Keratinocyte (primary cell): ENCODE measurements at regions not wholly inside any gene's neighbourhood (a gene's known extent, or its start where the extent isn't known, plus 50 kb on each side); places are given as distances from the start of the nearest gene placed in this dataset.

ENCODE experiments used
- DNase-seq: peaks from one replicate; pipeline ENCODE4 v3.0.0-alpha.2; 2011; ENCODE audit warnings: low read depth, missing footprints, low spot score
- FAIRE-seq: peaks from 2 replicates; lab custom pipeline; 2011; peaks lifted over from hg19 to GRCh38; lab: Jason Lieb, UNC
- H2AFZ ChIP-seq: 2 replicates; pipeline ENCODE4 v1.6.0; 2012; ENCODE audit warnings: low read length, control low read depth, inconsistent platforms; ENCODE audit not compliant: control insufficient read depth
- H3K27ac ChIP-seq: 2 replicates; pipeline ENCODE4 v1.5.1; 2011; ENCODE audit warnings: low read length; ENCODE audit not compliant: control insufficient read depth, insufficient read depth
- H3K27me3 ChIP-seq: 3 replicates; pipeline ENCODE4 v1.6.0; 2011; ENCODE audit warnings: low read length; ENCODE audit not compliant: control insufficient read depth, insufficient read depth; ENCODE audit errors: extremely low read depth
- H3K36me3 ChIP-seq, 2 experiments: 2 replicates in 1 of 2; 3 replicates in 1 of 2; pipeline ENCODE4 v1.5.1; 2011; ENCODE audit warnings: low read length in 2 of 2, mild to moderate bottlenecking in 1 of 2; ENCODE audit not compliant: control insufficient read depth in 2 of 2, insufficient read depth in 2 of 2; ENCODE audit errors: extremely low read depth in 1 of 2
- H3K4me1 ChIP-seq: 3 replicates; pipeline ENCODE4 v1.5.1; 2011; ENCODE audit warnings: low read length; ENCODE audit not compliant: control insufficient read depth, insufficient read depth; ENCODE audit errors: extremely low read depth
- H3K4me2 ChIP-seq: 3 replicates; pipeline ENCODE4 v1.6.0; 2011; ENCODE audit warnings: low read depth, low read length; ENCODE audit not compliant: control insufficient read depth, insufficient read depth; ENCODE audit errors: extremely low read depth
- H3K4me3 ChIP-seq, 3 experiments: fragments of 200-600 bp in 1 of 3; sonication (generic) in 1 of 3; 2 replicates in 2 of 3; 3 replicates in 1 of 3; pipeline ENCODE4 v1.5.1; 2011 to 2016; ENCODE audit warnings: low read length in 3 of 3, mild to moderate bottlenecking in 3 of 3, control low read depth in 2 of 3, inconsistent platforms in 1 of 3, low read depth in 1 of 3, mixed read lengths in 1 of 3, mixed run types in 1 of 3, moderate library complexity in 1 of 3; ENCODE audit not compliant: control insufficient read depth in 2 of 3, insufficient read depth in 2 of 3; ENCODE audit errors: extremely low read depth in 1 of 3
- H3K79me2 ChIP-seq: 2 replicates; pipeline ENCODE4 v1.6.0; 2012; ENCODE audit warnings: low read length; ENCODE audit not compliant: control insufficient read depth, insufficient read depth
- H3K9ac ChIP-seq: 3 replicates; pipeline ENCODE4 v1.6.0; 2011; ENCODE audit warnings: low read length; ENCODE audit not compliant: control insufficient read depth, insufficient read depth; ENCODE audit errors: extremely low read depth
- H3K9me1 ChIP-seq: 3 replicates; pipeline ENCODE4 v1.6.0; 2011; ENCODE audit warnings: low read length; ENCODE audit not compliant: control insufficient read depth, insufficient read depth; ENCODE audit errors: extremely low read depth
- H3K9me3 ChIP-seq: 2 replicates; pipeline ENCODE4 v1.5.1; 2012; ENCODE audit warnings: low read depth, low read length; ENCODE audit not compliant: control insufficient read depth
- H4K20me1 ChIP-seq: 3 replicates; pipeline ENCODE4 v1.6.0; 2011; ENCODE audit warnings: low read length; ENCODE audit not compliant: control insufficient read depth, insufficient read depth; ENCODE audit errors: extremely low read depth
- CTCF ChIP-seq, 3 experiments: IDR thresholded peaks in 1 of 3; conservative IDR thresholded peaks in 1 of 3; optimal IDR thresholded peaks in 1 of 3; 2 replicates in 2 of 3; 3 replicates in 1 of 3; pipeline versions ENCODE3 to v1.5.1; 2011; ENCODE audit warnings: low read length in 3 of 3, mild to moderate bottlenecking in 3 of 3, moderate library complexity in 2 of 3, control low read depth in 1 of 3, inconsistent platforms in 1 of 3; ENCODE audit not compliant: insufficient read depth in 2 of 3; ENCODE audit errors: extremely low read depth in 1 of 3
- EZH2 ChIP-seq: IDR thresholded peaks from one replicate; pipeline ENCODE4 v1.6.1; 2012; ENCODE audit warnings: inconsistent platforms, mild to moderate bottlenecking, low read length, moderate library complexity
- dilution Hi-C: fragments of 300-500 bp; cut with MboI; formaldehyde crosslinking; loops from one replicate; pipeline ENCODE4 v1.7.0; 2020; ENCODE audit warnings: low sequenced_read_pairs; ENCODE audit not compliant: extremely low pct_ligation_motif_present

GRCh38 chr3:127407026-127407939 is 119.4 kb upstream of the PRR20G start:
- Histone ChIP-seq H3K27me3 (peaks cover 17% of the 10 kb centered on the region), H4K20me1 (no peaks in the 10 kb centered on the region), H2AFZ (no peak overlapping the region), H3K4me1 (no peaks in the 10 kb centered on the region), H3K4me2 (no peak overlapping the region), H3K4me3 (no peak overlapping the region), H3K27ac (no peak overlapping the region), H3K9ac (no peak overlapping the region), H3K9me3 (no peaks in the 10 kb centered on the region), H3K36me3 (no peaks in the 10 kb centered on the region), H3K79me2 (no peaks in the 10 kb centered on the region), H3K9me1 (no peaks in the 10 kb centered on the region)
- dilution Hi-C loops = no loop called here
- DNase-seq (no peak), FAIRE-seq (no peak)
- TF ChIP-seq CTCF (optimal IDR thresholded peaks at IDR 0.05 in 1 of 3, IDR thresholded peaks at IDR 0.05 in 1 of 3, conservative IDR thresholded peaks at IDR 0.05 in 1 of 3; ENCODE audit: extremely low read depth in 1 of 3, insufficient read depth in 2 of 3, low read length in 3 of 3) (no peak), EZH2 (no peak)

- no peaks in the 10 kb centered on the region for H3K79me2 ChIP-seq
- DNase-seq (peak; percentile 28), FAIRE-seq (no peak)
- H3K27me3 ChIP-seq = peaks cover 17% of the 10 kb centered on the region
- H2AFZ ChIP-seq = no peak overlapping the region
- no peak overlapping the region for H3K4me3 ChIP-seq
- no peaks in the 10 kb centered on the region for H3K9me3 ChIP-seq
- no peaks in the 10 kb centered on the region for H3K36me3 ChIP-seq
- TF ChIP-seq CTCF (optimal IDR thresholded peaks at IDR 0.05 in 1 of 3, IDR thresholded peaks at IDR 0.05 in 1 of 3, conservative IDR thresholded peaks at IDR 0.05 in 1 of 3; ENCODE audit: extremely low read depth in 1 of 3, insufficient read depth in 2 of 3, low read length in 3 of 3) = peak; percentile 61 to 71 (median 62)
- TF ChIP-seq EZH2 = no peak
- H3K9me1 ChIP-seq = no peaks in the 10 kb centered on the region
- no peak overlapping the region for H3K9ac ChIP-seq
- dilution Hi-C loops = no loop called here
- H3K27ac ChIP-seq = no peak overlapping the region
- no peak overlapping the region for H3K4me2 ChIP-seq
- H4K20me1 ChIP-seq = no peaks in the 10 kb centered on the region
- no peaks in the 10 kb centered on the region for H3K4me1 ChIP-seq
These were observed 118.6 kb upstream of the PRR20G start for GRCh38 chr3:127406309-127407025.
